Epithelial cell of prostate (primary cell): ENCODE measurements at regions not wholly inside any gene's neighbourhood (a gene's known extent, or its start where the extent isn't known, plus 50 kb on each side); places are given as distances from the start of the nearest gene placed in this dataset.

Source experiments
- DNase-seq: peaks from one replicate; pipeline ENCODE4 v3.0.0-alpha.2; 2011; ENCODE audit warnings: low read depth, low spot score
- H3K27ac ChIP-seq: fragments of 450-650 bp; 2 replicates; pipeline ENCODE4 v1.5.1; 2017; ENCODE audit warnings: mild to moderate bottlenecking

GRCh38 chr12:60269611-60270269 lies 673.9 kb downstream of the SLC16A7 start:
- DNase-seq: no peak
- no peak overlapping the region for H3K27ac ChIP-seq

- no peak for DNase-seq
These were observed 676.0 kb downstream of the SLC16A7 start for GRCh38 chr12:60271816-60272215.

DNA sequence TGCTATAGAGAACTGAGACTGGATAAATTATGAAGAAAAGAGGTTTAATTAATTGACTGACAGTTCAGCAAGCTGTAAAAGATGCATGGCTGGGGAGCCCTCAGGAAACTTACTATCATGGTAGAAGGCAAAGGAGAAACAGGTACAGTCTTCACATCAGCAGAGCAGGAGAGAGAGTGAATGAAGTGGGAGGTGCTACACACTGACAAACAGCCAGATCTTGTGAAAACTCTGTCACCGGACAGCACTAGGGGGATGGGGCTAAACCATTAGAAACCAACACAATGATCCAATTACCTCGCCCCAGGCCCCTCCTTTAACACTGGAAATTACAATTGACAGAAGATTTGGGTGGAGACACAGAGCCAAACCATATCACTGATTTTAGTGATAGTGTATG lies 682.4 kb downstream of the SLC16A7 start:
- DNase-seq: no peak
- H3K27ac ChIP-seq: no peak overlapping the region

More at GRCh38 chr12:60271816-60272215, 676.0 kb downstream of the SLC16A7 start:
- H3K27ac ChIP-seq: no peak overlapping the region

DNA sequence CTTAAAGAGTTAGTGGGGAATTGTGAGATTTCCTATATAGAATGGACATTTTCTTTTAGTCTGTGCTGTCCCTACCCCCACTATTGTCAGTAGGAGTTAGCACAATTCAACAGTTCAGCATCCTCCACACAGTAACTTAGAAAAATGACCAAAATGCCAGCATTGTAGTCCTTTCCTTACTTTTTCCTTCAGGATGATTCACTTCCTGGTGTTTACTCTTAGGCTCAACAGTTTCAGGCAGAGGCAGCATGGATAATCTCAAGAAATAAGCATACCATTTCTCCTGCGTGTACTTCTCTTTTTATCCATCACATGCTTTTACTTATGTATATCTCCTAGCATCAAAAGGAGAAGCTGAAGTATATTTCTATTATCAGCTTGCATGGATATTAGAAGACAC lies 683.4 kb downstream of the SLC16A7 start:
- no peak overlapping the region for H3K27ac ChIP-seq
- DNase-seq: no peak

DNA sequence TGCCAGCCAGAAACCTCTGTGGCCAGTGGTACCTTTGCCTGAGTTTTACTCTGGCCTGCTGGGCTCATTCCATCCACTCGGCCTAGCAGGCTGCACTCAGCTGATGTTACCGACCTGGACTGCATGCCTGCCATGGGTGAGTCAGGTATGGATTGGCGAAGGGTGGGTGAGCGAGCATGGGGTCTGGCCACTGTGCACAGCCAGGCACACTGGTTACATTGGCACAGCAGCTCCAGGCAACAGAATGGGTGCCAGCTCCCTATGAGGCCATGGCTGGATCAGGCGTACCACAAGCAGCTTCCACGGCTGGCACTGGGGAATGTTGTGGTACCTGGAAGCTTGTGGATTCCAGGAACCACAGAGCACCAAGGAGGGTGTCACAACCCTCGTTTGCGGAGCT lies 685.7 kb downstream of the SLC16A7 start:
- DNase-seq: no peak
- no peak overlapping the region for H3K27ac ChIP-seq

GRCh38 chr12:60290532-60290931 lies 694.7 kb downstream of the SLC16A7 start:
- no peak for DNase-seq
- no peak overlapping the region for H3K27ac ChIP-seq

- peak; percentile 46 for DNase-seq
- peak overlapping the region; percentile 80 for H3K27ac ChIP-seq
These were observed 712.6 kb downstream of the SLC16A7 start for GRCh38 chr12:60308366-60308991.

DNA sequence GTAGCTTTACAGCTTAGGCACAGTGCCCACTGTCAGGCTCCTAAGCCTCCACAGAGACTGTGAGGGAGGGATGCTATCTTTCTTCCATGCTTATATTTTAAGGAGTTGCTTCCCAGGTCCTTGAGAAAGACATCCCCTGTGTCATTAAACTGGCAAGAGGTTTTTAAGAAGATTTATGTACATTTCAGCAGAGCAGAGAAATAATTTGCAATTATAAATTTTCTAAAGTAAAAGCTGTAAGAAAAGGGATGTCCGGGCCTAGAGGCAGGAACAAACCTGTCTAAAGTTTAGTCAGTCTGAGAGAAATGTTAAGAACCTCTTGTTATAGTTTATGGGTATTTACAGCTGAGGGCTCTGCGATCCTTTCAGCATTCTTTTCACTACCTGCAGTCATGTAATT lies 716.1 kb downstream of the SLC16A7 start:
- peak overlapping the region; percentile 44 for H3K27ac ChIP-seq
- no peak for DNase-seq

- H3K27ac ChIP-seq: no peak overlapping the region
- DNase-seq: no peak
These were observed 721.5 kb downstream of the SLC16A7 start for GRCh38 chr12:60317361-60317760.

DNA sequence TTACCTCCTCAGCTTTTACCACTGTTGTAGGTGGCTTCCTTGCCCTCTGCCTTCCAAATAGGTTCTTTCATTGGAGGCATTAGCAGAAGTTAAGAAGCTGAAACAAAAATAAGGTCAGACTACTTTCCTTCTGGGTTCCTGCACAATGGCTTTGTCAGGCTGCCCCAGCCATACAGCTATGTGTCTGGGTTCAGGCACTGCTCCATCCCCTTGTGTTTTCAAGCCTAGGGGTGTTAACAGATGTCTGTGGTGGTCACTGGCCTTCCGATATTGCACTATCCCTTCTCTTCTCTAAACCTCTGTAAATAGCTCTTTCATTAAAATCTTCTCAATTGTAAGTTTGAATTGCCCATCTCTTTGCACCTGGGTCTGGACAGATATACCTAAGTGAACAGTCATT lies 728.9 kb downstream of the SLC16A7 start:
- H3K27ac ChIP-seq: no peak overlapping the region
- DNase-seq: no peak

- H3K27ac ChIP-seq: peak overlapping the region; percentile 10
- no peak for DNase-seq
These were observed 737.6 kb downstream of the SLC16A7 start for GRCh38 chr12:60333461-60333860.

- no peak overlapping the region for H3K27ac ChIP-seq
- no peak for DNase-seq
These were observed 739.9 kb downstream of the SLC16A7 start for GRCh38 chr12:60335745-60336144.

DNA sequence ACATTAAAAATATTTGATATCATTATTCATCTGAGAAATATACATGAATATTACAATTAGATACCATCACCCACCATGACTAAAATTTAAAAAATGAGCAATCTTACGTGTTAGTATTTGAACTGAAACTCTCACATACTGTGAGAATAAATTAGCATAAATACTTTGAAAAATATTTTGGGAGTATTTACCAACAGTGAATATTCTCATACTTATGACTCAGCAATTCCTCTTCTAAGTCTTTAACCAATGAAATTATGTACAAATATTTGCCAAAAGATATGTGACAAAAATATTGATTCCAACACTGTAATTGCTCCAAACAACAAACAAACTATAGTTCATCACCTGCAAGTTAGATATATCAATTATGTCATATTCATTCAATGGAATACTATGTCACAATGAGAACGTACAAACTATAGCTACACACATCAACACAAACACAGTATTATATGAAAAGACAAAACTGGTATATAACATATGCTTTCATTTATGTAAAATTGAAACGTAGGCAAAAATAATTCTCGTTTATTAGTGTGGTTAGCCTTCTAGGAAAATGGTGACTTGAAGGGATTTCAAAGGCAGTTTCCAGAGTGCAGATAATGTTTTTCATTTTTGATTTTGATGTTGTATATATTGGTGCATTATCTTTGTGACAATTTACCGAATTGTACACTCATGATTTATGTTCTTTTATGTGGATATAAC lies 742.2 kb downstream of the SLC16A7 start:
- no peak overlapping the region for H3K27ac ChIP-seq
- DNase-seq: no peak

DNA sequence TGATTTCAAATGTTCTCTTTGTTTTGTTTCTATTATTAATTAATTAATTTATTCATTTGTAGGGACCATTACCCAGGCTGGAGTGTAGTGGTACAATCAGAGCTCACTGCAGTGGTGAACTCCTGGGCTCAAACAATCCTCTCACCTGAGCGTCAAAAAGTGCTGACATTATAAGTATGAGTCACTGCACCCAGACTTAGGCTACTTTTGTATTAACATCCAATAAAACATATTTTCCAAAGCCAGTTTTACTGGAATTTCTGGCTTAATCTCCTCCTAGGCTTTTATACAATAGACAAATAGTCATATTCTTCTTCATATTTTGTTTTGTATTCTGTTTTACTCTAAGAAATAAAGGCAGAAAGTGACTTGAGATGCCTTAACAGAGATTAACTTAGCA lies 749.6 kb downstream of the SLC16A7 start:
- no peak overlapping the region for H3K27ac ChIP-seq
- DNase-seq: peak; percentile 5

GRCh38 chr12:60349232-60349978 lies 753.6 kb downstream of the SLC16A7 start:
- H3K27ac ChIP-seq: no peak overlapping the region

GRCh38 chr12:60387356-60387755 lies 791.5 kb downstream of the SLC16A7 start:
- DNase-seq: no peak
- no peak overlapping the region for H3K27ac ChIP-seq

More at GRCh38 chr12:60349232-60349978, 753.6 kb downstream of the SLC16A7 start:
- no peak for DNase-seq

DNA sequence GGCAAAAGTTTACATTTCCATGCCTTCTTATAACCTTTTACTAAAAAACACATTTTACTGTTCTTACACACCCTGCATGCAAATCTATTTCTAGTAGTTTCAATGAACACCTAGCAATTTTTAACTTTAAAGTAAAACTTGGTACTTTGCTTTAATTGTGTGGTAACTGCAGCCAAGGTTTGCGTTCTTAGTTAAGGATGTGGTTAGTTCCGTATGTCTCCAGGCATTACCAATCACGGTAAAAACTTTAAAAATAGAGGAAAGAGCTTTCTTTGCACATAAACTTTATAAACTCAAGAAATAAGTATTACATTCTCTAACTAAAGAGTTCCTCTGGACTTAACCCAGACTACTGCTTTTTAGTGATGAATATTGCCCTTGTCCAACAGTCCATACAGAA lies 795.2 kb downstream of the SLC16A7 start:
- DNase-seq: no peak

GRCh38 chr12:60391791-60392190 lies 796.0 kb downstream of the SLC16A7 start:
- no peak overlapping the region for H3K27ac ChIP-seq
- DNase-seq: no peak

More for the DNA sequence above, 795.2 kb downstream of the SLC16A7 start:
- H3K27ac ChIP-seq: no peak overlapping the region

DNA sequence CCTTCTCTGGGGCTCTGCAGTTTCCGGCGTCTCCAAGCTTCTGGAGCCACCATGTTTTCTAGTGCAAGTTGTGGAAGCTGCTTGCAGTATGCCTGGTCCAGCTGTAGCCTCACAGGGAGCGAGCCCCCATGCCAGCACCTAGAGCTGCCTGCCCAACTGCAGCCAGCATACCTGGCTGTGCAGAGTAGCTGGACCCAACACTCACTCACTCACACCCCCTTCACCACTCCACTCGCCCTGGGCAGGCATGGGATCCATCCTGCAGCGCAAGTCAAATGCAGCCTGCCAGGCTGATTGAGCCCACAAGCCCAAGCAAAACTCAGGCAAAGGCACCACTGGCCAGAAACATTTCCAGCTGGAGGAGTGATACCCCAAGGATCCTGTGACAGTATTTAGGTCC lies 797.3 kb downstream of the SLC16A7 start:
- DNase-seq: no peak
- H3K27ac ChIP-seq: no peak overlapping the region

- peak; percentile 6 for DNase-seq
- peak overlapping the region; percentile 59 for H3K27ac ChIP-seq
These were observed 798.8 kb downstream of the SLC16A7 start for GRCh38 chr12:60394665-60395064.

DNA sequence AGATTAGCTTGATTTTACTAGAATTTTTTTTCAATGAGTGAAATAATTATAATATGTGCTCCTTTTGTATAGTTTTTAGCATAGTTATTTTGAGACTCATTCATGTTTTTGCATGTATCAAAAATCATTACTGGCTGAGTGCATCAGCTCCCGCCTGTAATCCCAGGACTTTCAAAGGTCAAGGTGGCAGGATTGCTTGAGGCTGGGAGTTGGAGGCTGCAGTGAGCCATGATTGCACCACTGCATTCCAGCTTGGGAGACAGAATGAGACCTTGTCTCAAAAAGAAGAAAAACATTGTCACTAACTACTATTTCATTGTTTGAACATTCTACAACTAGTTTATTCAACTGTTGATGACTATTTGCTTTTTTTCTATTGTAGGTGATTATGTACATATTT lies 802.7 kb downstream of the SLC16A7 start:
- no peak for DNase-seq

More for the DNA sequence above, 802.7 kb downstream of the SLC16A7 start:
- no peak overlapping the region for H3K27ac ChIP-seq
